OCI-LY3 (cell line): ENCODE measurements at regions not wholly inside any gene's neighbourhood (a gene's known extent, or its start where the extent isn't known, plus 50 kb on each side); places are given as distances from the start of the nearest gene placed in this dataset.
"Not testable (repeated sequence)": the region's sequence is repeated elsewhere in the genome, so short reads cannot be mapped to it uniquely, and the experiment has no call there.

Source experiments
- H2AFZ ChIP-seq: fragments of 200-600, 300-600 bp; shearing (Covaris generic); 2 replicates; pipeline ENCODE4 v1.6.0; 2014; ENCODE audit warnings: antibody characterized with exemption, low read depth, low read length
- H3K27ac ChIP-seq: fragments of 200-600, 300-600 bp; sonication (generic); 2 replicates; pipeline ENCODE4 v1.5.1; 2014; ENCODE audit warnings: mild to moderate bottlenecking, low read length, moderate library complexity, mixed read lengths
- H3K27me3 ChIP-seq: fragments of 200-600, 300-600 bp; sonication (generic); 2 replicates; pipeline ENCODE4 v1.6.1; 2014; ENCODE audit warnings: low read depth, low read length, mixed read lengths
- H3K36me3 ChIP-seq: fragments of 200-600, 300-600 bp; sonication (generic); replicated peaks from 2 replicates; pipeline ENCODE3; 2014; ENCODE audit warnings: low read depth, low read length, mixed read lengths
- H3K4me1 ChIP-seq: fragments of 300-600, 200-600 bp; sonication (generic); 2 replicates; pipeline ENCODE4 v1.6.1; 2014; ENCODE audit warnings: low read length, mixed read lengths
- H3K4me2 ChIP-seq: fragments of 200-600, 300-600 bp; sonication (generic); 2 replicates; pipeline ENCODE4 v1.6.1; 2014; ENCODE audit warnings: low read length, mixed read lengths
- H3K4me3 ChIP-seq: fragments of 300-600, 200-600 bp; sonication (generic); 2 replicates; pipeline ENCODE4 v1.5.1; 2014; ENCODE audit warnings: antibody characterized with exemption, mild to moderate bottlenecking, low read length, moderate library complexity
- H3K79me2 ChIP-seq: fragments of 300-600, 200-600 bp; shearing (Covaris generic); 2 replicates; pipeline ENCODE4 v1.6.1; 2014; ENCODE audit warnings: mild to moderate bottlenecking, low read length, mixed read lengths
- H3K9ac ChIP-seq: fragments of 300-600, 200-600 bp; shearing (Covaris generic); 2 replicates; pipeline ENCODE4 v1.6.0; 2014; ENCODE audit warnings: mild to moderate bottlenecking, low read length, moderate library complexity
- H3K9me3 ChIP-seq: fragments of 200-600, 300-600 bp; shearing (Covaris generic); 2 replicates; pipeline ENCODE4 v1.6.1; 2014; ENCODE audit warnings: low read length, mixed read lengths; ENCODE audit not compliant: insufficient read depth
- H4K20me1 ChIP-seq: fragments of 200-600, 300-600 bp; sonication (generic); 2 replicates; pipeline ENCODE4 v1.6.1; 2016; ENCODE audit warnings: low read length, mixed read lengths; ENCODE audit not compliant: insufficient read depth
- CTCF ChIP-seq: fragments of 200-600, 300-600 bp; sonication (generic); IDR thresholded peaks from 2 replicates; pipeline ENCODE4 v1.5.1; 2014; ENCODE audit warnings: antibody characterized with exemption, low read length, low read depth
- EZH2phosphoT487 ChIP-seq: fragments of 200-600 bp; shearing (Covaris generic); IDR thresholded peaks from 2 replicates; pipeline ENCODE4 v1.6.1; 2018; ENCODE audit warnings: antibody characterized with exemption, mixed run types, low read depth

GRCh38 chr21:8993284-8993942, 1528.0 kb upstream of the TPTE start:
- TF ChIP-seq EZH2phosphoT487 = no peak
- TF ChIP-seq CTCF = no peak
- Histone ChIP-seq H4K20me1 (no peaks in the 10 kb centered on the region), H3K79me2 (no peaks in the 10 kb centered on the region), H3K36me3 (no peaks in the 10 kb centered on the region), H3K4me3 (no peak overlapping the region), H3K27ac (no peak overlapping the region), H3K4me1 (no peaks in the 10 kb centered on the region), H3K4me2 (no peak overlapping the region), H3K9ac (no peak overlapping the region), H3K9me3 (peaks cover 13% of the 10 kb centered on the region), H2AFZ (no peak overlapping the region), H3K27me3 (no peaks in the 10 kb centered on the region)

GRCh38 chr21:8993943-8994639, 1527.3 kb upstream of the TPTE start:
- no peaks in the 10 kb centered on the region for H4K20me1 ChIP-seq

GRCh38 chr21:8994640-8995511, 1526.5 kb upstream of the TPTE start:
- H3K36me3 ChIP-seq = no peaks in the 10 kb centered on the region
- no peak overlapping the region for H3K4me3 ChIP-seq
- no peaks in the 10 kb centered on the region for H3K4me1 ChIP-seq
- no peak overlapping the region for H3K4me2 ChIP-seq
- no peak overlapping the region for H3K27ac ChIP-seq
- no peak overlapping the region for H2AFZ ChIP-seq
- no peak for TF ChIP-seq EZH2phosphoT487
- TF ChIP-seq CTCF = no peak
- H3K27me3 ChIP-seq = no peaks in the 10 kb centered on the region
- no peaks in the 10 kb centered on the region for H3K79me2 ChIP-seq
- H4K20me1 ChIP-seq = no peaks in the 10 kb centered on the region
- H3K9ac ChIP-seq = no peak overlapping the region
- peaks cover 13% of the 10 kb centered on the region for H3K9me3 ChIP-seq

More at GRCh38 chr21:8993943-8994639, 1527.3 kb upstream of the TPTE start:
- Histone ChIP-seq H3K4me1 (no peaks in the 10 kb centered on the region), H3K27me3 (no peaks in the 10 kb centered on the region), H3K9me3 (peaks cover 13% of the 10 kb centered on the region), H3K36me3 (no peaks in the 10 kb centered on the region), H3K9ac (no peak overlapping the region), H3K27ac (no peak overlapping the region), H3K79me2 (no peaks in the 10 kb centered on the region), H3K4me2 (no peak overlapping the region), H3K4me3 (no peak overlapping the region), H2AFZ (no peak overlapping the region)
- no peak for TF ChIP-seq EZH2phosphoT487
- no peak for TF ChIP-seq CTCF

- not testable (repeated sequence) for H3K27ac ChIP-seq, H3K4me3 ChIP-seq, H3K27me3 ChIP-seq, H3K9ac ChIP-seq, H3K36me3 ChIP-seq, H4K20me1 ChIP-seq, H3K4me2 ChIP-seq, H3K79me2 ChIP-seq, H3K4me1 ChIP-seq, H2AFZ ChIP-seq
- peaks cover 13% of the 10 kb centered on the region for H3K9me3 ChIP-seq
Measured at GRCh38 chr21:8996487-8996968, 1524.9 kb upstream of the TPTE start.
